Common myeloid progenitor, CD34-positive (primary cell): ENCODE measurements at regions not wholly inside any gene's neighbourhood (a gene's known extent, or its start where the extent isn't known, plus 50 kb on each side); places are given as distances from the start of the nearest gene placed in this dataset.
"Not testable (repeated sequence)": the region's sequence is repeated elsewhere in the genome, so short reads cannot be mapped to it uniquely, and the experiment has no call there.

Experiments used
- CTCF ChIA-PET: fragments of 350-600 bp; sonication (Branson Sonifier 250); formaldehyde crosslinking; loops from one replicate; lab custom pipeline; 2021; ENCODE audit warnings: antibody characterized with exemption; lab: Charles Lee
- POLR2A ChIA-PET: fragments of 350-600 bp; sonication (Branson Sonifier 250); formaldehyde crosslinking; loops from one replicate; lab custom pipeline; 2021; ENCODE audit warnings: antibody characterized with exemption; lab: Charles Lee
- DNase-seq, 3 donors: peaks; one replicate each; pipeline versions ENCODE4 v3.0.0 to v3.0.0-alpha.2; 2013
- H3K27ac ChIP-seq, 2 experiments: 1 replicate in 1 of 2; 2 replicates in 1 of 2; pipeline ENCODE4 v1.7.0; 2013; ENCODE audit warnings: inconsistent platforms in 2 of 2, low read length in 2 of 2, mild to moderate bottlenecking in 2 of 2, low read depth in 1 of 2, moderate library complexity in 1 of 2; ENCODE audit not compliant: severe bottlenecking in 2 of 2, insufficient read depth in 1 of 2, poor library complexity in 1 of 2
- H3K27me3 ChIP-seq, 5 experiments: replicated peaks in 2 of 5; 1 replicate in 3 of 5; 2 replicates in 2 of 5; pipeline versions ENCODE4 v1.6.1 to v1.7.0; 2013; ENCODE audit warnings: low read length in 4 of 5, mild to moderate bottlenecking in 2 of 5, moderate library complexity in 2 of 5, inconsistent platforms in 1 of 5; ENCODE audit not compliant: insufficient read depth in 5 of 5, control insufficient read depth in 4 of 5
- H3K36me3 ChIP-seq, 4 experiments: 1 replicate in 2 of 4; 2 replicates in 2 of 4; pipeline versions ENCODE4 v1.6.1 to v1.7.0; 2013; ENCODE audit warnings: low read length in 3 of 4, control low read depth in 1 of 4, mild to moderate bottlenecking in 1 of 4; ENCODE audit not compliant: control insufficient read depth in 4 of 4, insufficient read depth in 4 of 4
- H3K4me1 ChIP-seq, 4 experiments: 1 replicate in 3 of 4; 2 replicates in 1 of 4; pipeline versions ENCODE4 v1.6.1 to v1.7.1; 2013; ENCODE audit warnings: low read length in 3 of 4, mild to moderate bottlenecking in 3 of 4, control low read depth in 1 of 4, inconsistent platforms in 1 of 4, moderate library complexity in 1 of 4; ENCODE audit not compliant: control insufficient read depth in 4 of 4, insufficient read depth in 4 of 4; ENCODE audit errors: control extremely low read depth in 1 of 4
- H3K4me3 ChIP-seq, 7 experiments: 1 replicate in 4 of 7; 2 replicates in 3 of 7; pipeline versions ENCODE4 v1.5.1 to v1.7.0; 2013; ENCODE audit warnings: mild to moderate bottlenecking in 7 of 7, low read length in 6 of 7, moderate library complexity in 6 of 7, inconsistent platforms in 2 of 7, low read depth in 2 of 7, control low read depth in 1 of 7; ENCODE audit not compliant: insufficient read depth in 4 of 7, control insufficient read depth in 1 of 7; ENCODE audit errors: extremely low read depth in 1 of 7
- H3K9me3 ChIP-seq, 5 experiments: 1 replicate in 4 of 5; 2 replicates in 1 of 5; pipeline versions ENCODE4 v1.6.1 to v1.7.1; 2013; ENCODE audit warnings: low read length in 4 of 5, mild to moderate bottlenecking in 2 of 5, inconsistent platforms in 1 of 5, low read depth in 1 of 5, moderate library complexity in 1 of 5; ENCODE audit not compliant: control insufficient read depth in 4 of 5, insufficient read depth in 2 of 5; ENCODE audit errors: control extremely low read depth in 1 of 5
- WGBS: methylation state at CpG from one replicate; pipeline ENCODE4 v1.1.5; 2013; ENCODE audit not compliant: insufficient coverage; 5-methylcytosine and 5-hydroxymethylcytosine counted together

GRCh38 chr13:76829572-76830327 lies 56.5 kb downstream of the KCTD12 start:
- over 99% methylated on average over 8 of the region's 9 CpGs for WGBS
- Histone ChIP-seq H3K27ac (no peak overlapping the region), H3K4me3 (no peak overlapping the region), H3K4me1 (no peaks in the 10 kb centered on the region), H3K9me3 (no peaks in the 10 kb centered on the region), H3K36me3 (no peaks in the 10 kb centered on the region), H3K27me3 (no peaks in the 10 kb centered on the region)
- ChIA-PET POLR2A (no interaction called here), CTCF (interaction anchor here (2.1 kb wide), 1 partner anchor 13 kb away, joined by 6 read pairs; no protein-coding TSS in a partner anchor)
- no peak for DNase-seq

- H3K4me3 ChIP-seq: no peak overlapping the region
- no peaks in the 10 kb centered on the region for H3K27me3 ChIP-seq
- H3K27ac ChIP-seq: no peak overlapping the region
- no peaks in the 10 kb centered on the region for H3K4me1 ChIP-seq
- no peak for DNase-seq
- H3K9me3 ChIP-seq: no peaks in the 10 kb centered on the region
- CTCF ChIA-PET: interaction anchor here (1.1 to 2.1 kb wide), 2 partner anchors 11 to 57 kb away, joined by 4 to 6 read pairs; no protein-coding TSS in a partner anchor
- POLR2A ChIA-PET: no interaction called here
- H3K36me3 ChIP-seq: no peaks in the 10 kb centered on the region
- WGBS: 65% methylated on average over 3 of the region's 3 CpGs
Measured at GRCh38 chr13:76828316-76828741, 57.9 kb downstream of the KCTD12 start.

GRCh38 chr13:76826527-76826926 lies 59.7 kb downstream of the KCTD12 start:
- ChIA-PET POLR2A (no interaction called here), CTCF (interaction anchor here (1.0 to 1.5 kb wide), 3 partner anchors 12 to 63 kb away, joined by 3 read pairs; no protein-coding TSS in a partner anchor)
- no peaks in the 10 kb centered on the region for H3K27me3 ChIP-seq
- no peaks in the 10 kb centered on the region for H3K9me3 ChIP-seq
- H3K36me3 ChIP-seq: no peaks in the 10 kb centered on the region
- no peaks in the 10 kb centered on the region for H3K4me1 ChIP-seq
- H3K4me3 ChIP-seq: no peak overlapping the region
- no peak overlapping the region for H3K27ac ChIP-seq
- no peak for DNase-seq
- 92% methylated on average over 5 of the region's 5 CpGs for WGBS

GRCh38 chr13:76825430-76825829 lies 60.8 kb downstream of the KCTD12 start:
- H3K4me3 ChIP-seq: no peak overlapping the region
- H3K36me3 ChIP-seq: no peaks in the 10 kb centered on the region
- no peaks in the 10 kb centered on the region for H3K9me3 ChIP-seq
- no CpG with 5 or more reads among the region's 1 CpG for WGBS
- no peaks in the 10 kb centered on the region for H3K4me1 ChIP-seq
- no peak overlapping the region for H3K27ac ChIP-seq
- ChIA-PET POLR2A (no interaction called here), CTCF (interaction anchor here (1.1 kb wide), 1 partner anchor 12 kb away, joined by 3 read pairs; no protein-coding TSS in a partner anchor)
- DNase-seq: no peak
- H3K27me3 ChIP-seq: no peaks in the 10 kb centered on the region

GRCh38 chr13:76823969-76824368 lies 62.2 kb downstream of the KCTD12 start:
- ChIA-PET POLR2A (no interaction called here), CTCF (no interaction called here)
- H3K4me1 ChIP-seq: no peaks in the 10 kb centered on the region
- H3K4me3 ChIP-seq: no peak overlapping the region
- H3K27ac ChIP-seq: no peak overlapping the region
- no peaks in the 10 kb centered on the region for H3K9me3 ChIP-seq
- H3K36me3 ChIP-seq: no peaks in the 10 kb centered on the region
- H3K27me3 ChIP-seq: no peaks in the 10 kb centered on the region
- DNase-seq: no peak

GRCh38 chr13:76822698-76823267 lies 63.4 kb downstream of the KCTD12 start:
- POLR2A ChIA-PET: no interaction called here
- no peaks in the 10 kb centered on the region for H3K36me3 ChIP-seq
- WGBS: 100% methylated on average over 1 of the region's 2 CpGs
- no peak overlapping the region for H3K27ac ChIP-seq
- CTCF ChIA-PET: interaction anchor here (0.9 kb wide), 1 partner anchor 81 kb away, joined by 4 read pairs; no protein-coding TSS in a partner anchor
- no peaks in the 10 kb centered on the region for H3K9me3 ChIP-seq
- H3K4me1 ChIP-seq: no peaks in the 10 kb centered on the region
- no peak overlapping the region for H3K4me3 ChIP-seq
- H3K27me3 ChIP-seq: no peaks in the 10 kb centered on the region
- DNase-seq: peak; percentile 8 to 40 (median 30)

GRCh38 chr13:76821222-76821621 lies 65.0 kb downstream of the KCTD12 start:
- H3K9me3 ChIP-seq, H3K4me1 ChIP-seq, H3K4me3 ChIP-seq, CTCF ChIA-PET, H3K27ac ChIP-seq, H3K36me3 ChIP-seq, DNase-seq, POLR2A ChIA-PET, H3K27me3 ChIP-seq: not testable (repeated sequence)
- 100% methylated on average over 1 of the region's 1 CpG for WGBS
